Endothelial cell of umbilical vein (primary cell): ENCODE measurements at regions not wholly inside any gene's neighbourhood (a gene's known extent, or its start where the extent isn't known, plus 50 kb on each side); places are given as distances from the start of the nearest gene placed in this dataset.

Source experiments
- BruUV-seq: library from RNA; stranded (reverse); fragments of 400-500 nt; replicated peaks from 2 replicates; lab custom pipeline; 2021; lab: Mats Ljungman, UMichigan
- CTCF ChIA-PET: fragments of 300-600, 350-600 bp; sonication (Branson Sonifier 250); formaldehyde crosslinking; loops from one replicate; lab custom pipeline; 2021; ENCODE audit warnings: antibody characterized with exemption, inconsistent platforms; lab: Charles Lee
- POLR2A ChIA-PET: fragments of 300-600, 350-600 bp; sonication (Branson Sonifier 250); formaldehyde crosslinking; loops from one replicate; lab custom pipeline; 2021; ENCODE audit warnings: antibody characterized with exemption, inconsistent platforms; lab: Charles Lee
- DNase-seq: peaks from one replicate; pipeline ENCODE4 v3.0.0-alpha.2; 2011; ENCODE audit warnings: low read depth, low spot score
- FAIRE-seq: peaks from 2 replicates; lab custom pipeline; 2011; peaks lifted over from hg19 to GRCh38; lab: Jason Lieb, UNC
- H2AFZ ChIP-seq: 2 replicates; pipeline ENCODE4 v1.6.0; 2012; ENCODE audit warnings: low read depth, low read length, control low read depth, inconsistent platforms
- H3K27ac ChIP-seq: 2 replicates; pipeline ENCODE4 v1.5.1; 2011; ENCODE audit warnings: low read depth, mild to moderate bottlenecking, control low read depth, low read length, moderate library complexity; ENCODE audit not compliant: insufficient read depth
- H3K27me3 ChIP-seq, 2 experiments: 2 replicates each; pipeline versions ENCODE4 v1.6.0 to v1.6.1; 2011; ENCODE audit warnings: low read length in 2 of 2, mixed read lengths in 1 of 2; ENCODE audit not compliant: control insufficient read depth in 2 of 2, insufficient read depth in 2 of 2
- H3K36me3 ChIP-seq, 2 experiments: 2 replicates in 1 of 2; 3 replicates in 1 of 2; pipeline ENCODE4 v1.5.1; 2011; ENCODE audit warnings: low read length in 2 of 2, mild to moderate bottlenecking in 1 of 2, moderate library complexity in 1 of 2; ENCODE audit not compliant: control insufficient read depth in 2 of 2, insufficient read depth in 2 of 2; ENCODE audit errors: extremely low read depth in 1 of 2
- H3K4me1 ChIP-seq: 3 replicates; pipeline ENCODE4 v1.5.1; 2011; ENCODE audit warnings: mild to moderate bottlenecking, low read length; ENCODE audit not compliant: control insufficient read depth, insufficient read depth; ENCODE audit errors: extremely low read depth
- H3K4me2 ChIP-seq: 2 replicates; pipeline ENCODE4 v1.6.1; 2011; ENCODE audit warnings: low read length, control low read depth, mixed read lengths; ENCODE audit not compliant: insufficient read depth
- H3K4me3 ChIP-seq, 3 experiments: fragments of 200-600 bp in 1 of 3; sonication (generic), shearing (Covaris generic) in 1 of 3; replicated peaks in 1 of 3; 2 replicates each; pipeline ENCODE4 v1.5.1; 2011 to 2016; ENCODE audit warnings: control low read depth in 3 of 3, low read length in 3 of 3, mild to moderate bottlenecking in 2 of 3, inconsistent platforms in 1 of 3, low read depth in 1 of 3, moderate library complexity in 1 of 3; ENCODE audit not compliant: insufficient read depth in 1 of 3
- H3K79me2 ChIP-seq: 2 replicates; pipeline ENCODE4 v1.6.0; 2012; ENCODE audit warnings: low read length, inconsistent platforms; ENCODE audit not compliant: control insufficient read depth, insufficient read depth
- H3K9ac ChIP-seq: replicated peaks from 2 replicates; pipeline ENCODE3; 2011; ENCODE audit warnings: low read length, control low read depth; ENCODE audit not compliant: insufficient read depth; ENCODE audit errors: extremely low read depth
- H3K9me1 ChIP-seq: replicated peaks from 3 replicates; pipeline ENCODE4 v1.6.0; 2011; ENCODE audit warnings: mild to moderate bottlenecking, low read length; ENCODE audit not compliant: control insufficient read depth, insufficient read depth; ENCODE audit errors: extremely low read depth
- H3K9me3 ChIP-seq: replicated peaks from 2 replicates; pipeline ENCODE4 v1.5.1; 2012; ENCODE audit warnings: low read length, inconsistent platforms; ENCODE audit not compliant: control insufficient read depth, insufficient read depth
- H4K20me1 ChIP-seq: replicated peaks from 2 replicates; pipeline ENCODE3; 2011; ENCODE audit warnings: mild to moderate bottlenecking, low read length; ENCODE audit not compliant: control insufficient read depth, insufficient read depth; ENCODE audit errors: extremely low read depth
- CTCF ChIP-seq, 2 donors: IDR thresholded peaks; 1 replicate in 1 of 2; 2 replicates in 1 of 2; pipeline ENCODE4 v1.5.1; 2011; ENCODE audit warnings: low read length in 2 of 2, mild to moderate bottlenecking in 2 of 2, moderate library complexity in 2 of 2, control low read depth in 1 of 2, inconsistent platforms in 1 of 2, low read depth in 1 of 2; ENCODE audit not compliant: insufficient read depth in 1 of 2; ENCODE audit errors: extremely low read depth in 1 of 2
- EZH2 ChIP-seq: IDR thresholded peaks from 2 replicates; pipeline ENCODE4 v1.6.1; 2012; ENCODE audit warnings: borderline replicate concordance, low read depth, mild to moderate bottlenecking, moderate library complexity, low read length, inconsistent platforms; ENCODE audit not compliant: severe bottlenecking
- FOS ChIP-seq: IDR thresholded peaks from 2 replicates; pipeline ENCODE4 v1.6.1; 2011; ENCODE audit warnings: mild to moderate bottlenecking, low read length, moderate library complexity, borderline replicate concordance; ENCODE audit not compliant: insufficient read depth
- GATA2 ChIP-seq: IDR thresholded peaks from 2 replicates; pipeline ENCODE4 v1.7.0; 2011; ENCODE audit warnings: low read depth, mild to moderate bottlenecking, moderate library complexity, mixed read lengths, low read length; ENCODE audit not compliant: insufficient read length, insufficient read depth
- JUN ChIP-seq: IDR thresholded peaks from 2 replicates; pipeline ENCODE4 v1.6.1; 2011; ENCODE audit warnings: borderline replicate concordance, low read depth; ENCODE audit not compliant: insufficient read length, insufficient read depth
- MAX ChIP-seq: IDR thresholded peaks from 2 replicates; pipeline ENCODE4 v1.6.1; 2011; ENCODE audit not compliant: insufficient read depth, insufficient read length
- MYC ChIP-seq: IDR thresholded peaks from one replicate; pipeline ENCODE4 v1.6.1; 2011; ENCODE audit warnings: mild to moderate bottlenecking, low read depth, low read length
- POLR2A ChIP-seq: IDR thresholded peaks from 2 replicates; pipeline ENCODE4 v1.6.1; 2012; ENCODE audit warnings: low read depth, mild to moderate bottlenecking, control low read depth, low read length
- POLR2AphosphoS5 ChIP-seq: IDR thresholded peaks from 2 replicates; pipeline ENCODE4 v1.6.1; 2012; ENCODE audit warnings: low read depth, mild to moderate bottlenecking, control low read depth, low read length, moderate library complexity; ENCODE audit not compliant: insufficient read depth
- dilution Hi-C: fragments of 300-500 bp; cut with MboI; formaldehyde crosslinking; loops from one replicate; pipeline ENCODE4 v1.15.0; 2019; ENCODE audit warnings: low sequenced_read_pairs; ENCODE audit not compliant: extremely low pct_ligation_motif_present
- intact Hi-C: fragments of 100-400 bp; cut with micrococcal nuclease; formaldehyde crosslinking; loops from one replicate; pipeline ENCODE4 v1.10.0; 2022

- Histone ChIP-seq H3K4me1 (no peaks in the 10 kb centered on the region), H3K9me3 (no peaks in the 10 kb centered on the region), H3K79me2 (no peaks in the 10 kb centered on the region), H3K4me2 (no peak overlapping the region), H3K9ac (no peak overlapping the region), H3K4me3 (no peak overlapping the region), H3K9me1 (no peaks in the 10 kb centered on the region), H3K27me3 (peaks cover 4 to 7% of the 10 kb centered on the region in 2 experiments), H3K36me3 (no peaks in the 10 kb centered on the region), H3K27ac (no peak overlapping the region), H2AFZ (no peak overlapping the region), H4K20me1 (no peaks in the 10 kb centered on the region)
- dilution Hi-C loops, result no loop called here
- DNase-seq, result no peak
- POLR2A ChIA-PET, result no interaction called here
- intact Hi-C loops, result no loop called here
- BruUV-seq, result no TSS peak
- FAIRE-seq, result no peak
- CTCF ChIA-PET, result no interaction called here
- TF ChIP-seq POLR2A (no peak), JUN (no peak), EZH2 (no peak), CTCF (IDR thresholded peaks at IDR 0.05; ENCODE audit: extremely low read depth in 1 of 2, insufficient read depth in 1 of 2, low read depth in 1 of 2, low read length in 2 of 2) (no peak), MAX (no peak), GATA2 (no peak), FOS (no peak), POLR2AphosphoS5 (no peak), MYC (no peak)
These were observed 116.8 kb downstream of the SMIM20 start for GRCh38 chr4:26030780-26031179.
